Peyer's patch (tissue), 4 donors: ENCODE measurements at regions not wholly inside any gene's neighbourhood (a gene's known extent, or its start where the extent isn't known, plus 50 kb on each side); places are given as distances from the start of the nearest gene placed in this dataset.

ENCODE experiments used
- DNase-seq, 3 donors: peaks; one replicate each; pipeline ENCODE4 v3.0.0-alpha.2; 2017 to 2019
- H3K27ac ChIP-seq, 4 donors: fragments of 200-600 bp; sonication (generic); one replicate each; pipeline ENCODE4 v1.5.1; 2016 to 2019
- H3K27me3 ChIP-seq, 2 donors: fragments of 200-600 bp; sonication (generic); one replicate each; pipeline ENCODE4 v1.5.1; 2019
- H3K36me3 ChIP-seq, 3 donors: fragments of 200-600 bp; sonication (generic); one replicate each; pipeline ENCODE4 v1.5.1; 2016 to 2019
- H3K4me1 ChIP-seq, 4 donors: fragments of 200-600 bp; sonication (generic); one replicate each; pipeline ENCODE4 v1.5.1; 2016 to 2019
- H3K4me3 ChIP-seq, 4 donors: fragments of 200-600 bp; sonication (generic); 1 replicate in 3 of 4; 2 replicates in 1 of 4; pipeline ENCODE4 v1.5.1; 2016 to 2019; ENCODE audit warnings: mild to moderate bottlenecking in 1 of 4
- H3K9me3 ChIP-seq, 4 donors: fragments of 200-600 bp; sonication (generic); one replicate each; pipeline ENCODE4 v1.5.1; 2016 to 2019; ENCODE audit warnings: mild to moderate bottlenecking in 1 of 4
- CTCF ChIP-seq, 6 experiments: fragments of 450-650 bp in 4 of 6; fragments of 200-600 bp in 2 of 6; sonication (generic) in 1 of 6; IDR thresholded peaks; one replicate each; pipeline ENCODE4 v1.5.1; 2017 to 2019; ENCODE audit warnings: antibody characterized with exemption in 6 of 6, mild to moderate bottlenecking in 3 of 6, moderate library complexity in 1 of 6
- POLR2A ChIP-seq, 2 donors: fragments of 450-650 bp; IDR thresholded peaks; one replicate each; pipeline ENCODE4 v1.5.1; 2017; ENCODE audit warnings: antibody characterized with exemption in 2 of 2, mild to moderate bottlenecking in 2 of 2, moderate library complexity in 2 of 2

- no peaks in the 10 kb centered on the region for H3K4me1 ChIP-seq
- no peaks in the 10 kb centered on the region for H3K36me3 ChIP-seq
- no peaks in the 10 kb centered on the region for H3K27me3 ChIP-seq
- no peak for DNase-seq
- TF ChIP-seq CTCF (IDR thresholded peaks at IDR 0.05): no peak
- TF ChIP-seq POLR2A (IDR thresholded peaks at IDR 0.05): no peak
- no peaks in the 10 kb centered on the region for H3K9me3 ChIP-seq
- no peak overlapping the region for H3K27ac ChIP-seq
- no peak overlapping the region for H3K4me3 ChIP-seq
Measured at GRCh38 chr7:119033641-119034040, 809.1 kb downstream of the ANKRD7 start.

- DNase-seq: no peak
- Histone ChIP-seq H3K4me1 (no peaks in the 10 kb centered on the region), H3K4me3 (no peak overlapping the region), H3K36me3 (no peaks in the 10 kb centered on the region), H3K27ac (no peak overlapping the region), H3K9me3 (no peaks in the 10 kb centered on the region), H3K27me3 (no peaks in the 10 kb centered on the region)
- TF ChIP-seq CTCF (IDR thresholded peaks at IDR 0.05) (no peak), POLR2A (IDR thresholded peaks at IDR 0.05) (no peak)
Measured at GRCh38 chr7:119037941-119038340, 813.4 kb downstream of the ANKRD7 start.

- no peak for DNase-seq
- Histone ChIP-seq H3K36me3 (no peaks in the 10 kb centered on the region), H3K9me3 (no peaks in the 10 kb centered on the region), H3K27ac (no peak overlapping the region), H3K4me1 (no peaks in the 10 kb centered on the region), H3K27me3 (no peaks in the 10 kb centered on the region), H3K4me3 (no peak overlapping the region)
- TF ChIP-seq CTCF (IDR thresholded peaks at IDR 0.05) (no peak), POLR2A (IDR thresholded peaks at IDR 0.05) (no peak)
Measured at GRCh38 chr7:119046068-119046467, 821.6 kb downstream of the ANKRD7 start.

DNA sequence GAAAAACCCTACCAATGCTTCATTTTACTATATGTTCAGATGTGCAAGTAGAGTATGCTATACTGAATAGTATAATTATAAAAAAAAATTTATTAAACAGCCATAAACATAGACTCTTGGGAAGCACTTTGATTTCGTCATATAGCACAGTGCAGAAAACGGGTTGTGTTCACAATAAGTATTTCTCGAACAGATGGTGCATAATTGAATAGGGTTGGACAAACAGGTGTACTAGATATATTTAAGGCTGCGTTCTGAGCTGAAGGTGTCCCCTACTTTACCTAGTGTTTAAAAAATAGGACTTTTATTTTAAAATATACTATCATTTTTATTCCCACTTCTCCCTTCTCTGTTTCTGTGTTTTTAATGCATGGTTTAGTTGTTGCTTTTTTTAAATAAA lies 841.5 kb downstream of the ANKRD7 start:
- Histone ChIP-seq H3K9me3 (no peaks in the 10 kb centered on the region), H3K36me3 (no peaks in the 10 kb centered on the region), H3K4me3 (no peak overlapping the region), H3K27ac (no peak overlapping the region), H3K27me3 (no peaks in the 10 kb centered on the region), H3K4me1 (peaks cover 0 to 4% (median 0%) of the 10 kb centered on the region in 4 donors)
- DNase-seq: no peak
- TF ChIP-seq CTCF (IDR thresholded peaks at IDR 0.05): no peak
- TF ChIP-seq POLR2A (IDR thresholded peaks at IDR 0.05): no peak

- Histone ChIP-seq H3K27me3 (no peaks in the 10 kb centered on the region), H3K36me3 (no peaks in the 10 kb centered on the region), H3K4me3 (no peak overlapping the region), H3K9me3 (no peaks in the 10 kb centered on the region), H3K27ac (no peak overlapping the region), H3K4me1 (no peaks in the 10 kb centered on the region)
- TF ChIP-seq POLR2A (IDR thresholded peaks at IDR 0.05) (no peak), CTCF (IDR thresholded peaks at IDR 0.05) (no peak)
- DNase-seq: no peak
Measured at GRCh38 chr7:119086026-119086425, 861.5 kb downstream of the ANKRD7 start.

- Histone ChIP-seq H3K27me3 (no peaks in the 10 kb centered on the region), H3K9me3 (peaks cover 0 to 5% (median under 1%) of the 10 kb centered on the region in 4 donors), H3K4me3 (no peak overlapping the region), H3K27ac (no peak overlapping the region), H3K36me3 (no peaks in the 10 kb centered on the region), H3K4me1 (no peaks in the 10 kb centered on the region)
- DNase-seq: no peak
- TF ChIP-seq POLR2A (IDR thresholded peaks at IDR 0.05) (no peak), CTCF (IDR thresholded peaks at IDR 0.05) (no peak)
Measured at GRCh38 chr7:119090851-119091250, 866.3 kb downstream of the ANKRD7 start.
